ENCODE measurements at regions not wholly inside any gene's neighbourhood (a gene's known extent, or its start where the extent isn't known, plus 50 kb on each side); places are given as distances from the start of the nearest gene placed in this dataset.

GRCh38 chr3:182436547-182436946 is 356.8 kb upstream of the ATP11B start:
- BruUV-seq (replicated peaks): no TSS peak
- no peak for DNase-seq
- Mint-ChIP-seq H3K27ac (ENCODE audit: unreplicated experiment) (no peak overlapping the region), H3K9me3 (ENCODE audit: unreplicated experiment) (no peaks in the 10 kb centered on the region), H3K4me1 (ENCODE audit: low read depth, unreplicated experiment) (no peaks in the 10 kb centered on the region), H3K36me3 (ENCODE audit: insufficient read depth, unreplicated experiment) (no peaks in the 10 kb centered on the region), H3K27me3 (ENCODE audit: insufficient read depth, unreplicated experiment) (no peaks in the 10 kb centered on the region), H3K4me3 (ENCODE audit: unreplicated experiment) (no peak overlapping the region)
- no peak overlapping the region for H3K4me3 ChIP-seq (ENCODE audit: low read depth, low read length)
- no peak for TF ChIP-seq CTCF (IDR thresholded peaks at IDR 0.05; ENCODE audit: insufficient read depth in 1 of 2, low read depth in 1 of 2, low read length in 1 of 2, severe bottlenecking in 1 of 2, unreplicated experiment in 1 of 2)
- POLR2A ChIA-PET: no interaction called here
- CTCF ChIA-PET: no interaction called here
- H3K4me1 ChIP-seq: no peaks in the 10 kb centered on the region
- no peaks in the 10 kb centered on the region for H3K27me3 ChIP-seq (replicated peaks; ENCODE audit: control insufficient read depth, insufficient read depth, low read length)
- H3K36me3 ChIP-seq (ENCODE audit: control insufficient read depth, insufficient read depth, low read length): no peaks in the 10 kb centered on the region
- no peaks in the 10 kb centered on the region for H3K9me3 ChIP-seq
- intact Hi-C loops (cut with micrococcal nuclease; ENCODE audit: unreplicated experiment): no loop called here

- Mint-ChIP-seq H3K4me3 (ENCODE audit: unreplicated experiment) (no peak overlapping the region), H3K4me1 (ENCODE audit: low read depth, unreplicated experiment) (no peaks in the 10 kb centered on the region)
- POLR2A ChIA-PET: no interaction called here
Observed at GRCh38 chr3:182438398-182438797, 354.9 kb upstream of the ATP11B start.

GRCh38 chr3:182440101-182440500 is 353.2 kb upstream of the ATP11B start:
- intact Hi-C loops (cut with micrococcal nuclease; ENCODE audit: unreplicated experiment): no loop called here
- POLR2A ChIA-PET: no interaction called here
- CTCF ChIA-PET: no interaction called here
- peaks cover 3% of the 10 kb centered on the region for H3K4me1 ChIP-seq
- no TSS peak for BruUV-seq (replicated peaks)
- H3K27me3 Mint-ChIP-seq (ENCODE audit: insufficient read depth, unreplicated experiment): no peaks in the 10 kb centered on the region
- no peaks in the 10 kb centered on the region for H3K36me3 ChIP-seq (ENCODE audit: control insufficient read depth, insufficient read depth, low read length)
- no peak overlapping the region for H3K4me3 Mint-ChIP-seq (ENCODE audit: unreplicated experiment)
- no peaks in the 10 kb centered on the region for H3K27me3 ChIP-seq (replicated peaks; ENCODE audit: control insufficient read depth, insufficient read depth, low read length)
- no peaks in the 10 kb centered on the region for H3K36me3 Mint-ChIP-seq (ENCODE audit: insufficient read depth, unreplicated experiment)
- no peaks in the 10 kb centered on the region for H3K9me3 Mint-ChIP-seq (ENCODE audit: unreplicated experiment)
- H3K9me3 ChIP-seq: no peaks in the 10 kb centered on the region
- H3K4me1 Mint-ChIP-seq (ENCODE audit: low read depth, unreplicated experiment): peaks cover 2% of the 10 kb centered on the region
- H3K27ac Mint-ChIP-seq (ENCODE audit: unreplicated experiment): no peak overlapping the region
- H3K4me3 ChIP-seq (ENCODE audit: low read depth, low read length): no peak overlapping the region
- no peak for DNase-seq
- TF ChIP-seq CTCF (IDR thresholded peaks at IDR 0.05; ENCODE audit: insufficient read depth in 1 of 2, low read depth in 1 of 2, low read length in 1 of 2, severe bottlenecking in 1 of 2, unreplicated experiment in 1 of 2): no peak

More at GRCh38 chr3:182438398-182438797, 354.9 kb upstream of the ATP11B start:
- Histone ChIP-seq H3K36me3 (ENCODE audit: control insufficient read depth, insufficient read depth, low read length) (no peaks in the 10 kb centered on the region), H3K4me3 (ENCODE audit: low read depth, low read length) (no peak overlapping the region), H3K4me1 (no peaks in the 10 kb centered on the region), H3K9me3 (no peaks in the 10 kb centered on the region), H3K27me3 (replicated peaks; ENCODE audit: control insufficient read depth, insufficient read depth, low read length) (no peaks in the 10 kb centered on the region)
- Mint-ChIP-seq H3K9me3 (ENCODE audit: unreplicated experiment) (no peaks in the 10 kb centered on the region), H3K36me3 (ENCODE audit: insufficient read depth, unreplicated experiment) (no peaks in the 10 kb centered on the region), H3K27ac (ENCODE audit: unreplicated experiment) (no peak overlapping the region), H3K27me3 (ENCODE audit: insufficient read depth, unreplicated experiment) (no peaks in the 10 kb centered on the region)
- no peak for DNase-seq
- intact Hi-C loops (cut with micrococcal nuclease; ENCODE audit: unreplicated experiment): no loop called here
- CTCF ChIA-PET: no interaction called here
- TF ChIP-seq CTCF (IDR thresholded peaks at IDR 0.05; ENCODE audit: insufficient read depth in 1 of 2, low read depth in 1 of 2, low read length in 1 of 2, severe bottlenecking in 1 of 2, unreplicated experiment in 1 of 2): no peak
- no TSS peak for BruUV-seq (replicated peaks)
